Esophagus (tissue), 2 donors: ENCODE measurements at regions not wholly inside any gene's neighbourhood (a gene's known extent, or its start where the extent isn't known, plus 50 kb on each side); places are given as distances from the start of the nearest gene placed in this dataset.

Experiments
- H3K27ac ChIP-seq, 2 donors: one replicate each; pipeline ENCODE4 v1.5.1; 2013; ENCODE audit warnings: low read depth in 2 of 2, mild to moderate bottlenecking in 2 of 2, inconsistent platforms in 1 of 2, low read length in 1 of 2, moderate library complexity in 1 of 2
- H3K27me3 ChIP-seq, 2 donors: one replicate each; pipeline ENCODE4 v1.6.1; 2013; ENCODE audit warnings: low read length in 2 of 2, control low read depth in 1 of 2, mild to moderate bottlenecking in 1 of 2; ENCODE audit not compliant: insufficient read depth in 2 of 2, control insufficient read depth in 1 of 2
- H3K36me3 ChIP-seq, 2 donors: one replicate each; pipeline ENCODE4 v1.6.1; 2013; ENCODE audit warnings: low read length in 1 of 2; ENCODE audit not compliant: control insufficient read depth in 2 of 2, insufficient read depth in 2 of 2
- H3K4me1 ChIP-seq, 2 donors: one replicate each; pipeline ENCODE4 v1.6.1; 2013; ENCODE audit warnings: low read length in 1 of 2; ENCODE audit not compliant: control insufficient read depth in 2 of 2, insufficient read depth in 2 of 2
- H3K4me3 ChIP-seq, 2 donors: one replicate each; pipeline ENCODE4 v1.5.1; 2013; ENCODE audit warnings: low read length in 2 of 2, mild to moderate bottlenecking in 2 of 2, low read depth in 1 of 2, moderate library complexity in 1 of 2
- H3K9me3 ChIP-seq, 2 donors: one replicate each; pipeline ENCODE4 v1.6.1; 2013; ENCODE audit warnings: mild to moderate bottlenecking in 2 of 2, low read depth in 1 of 2, low read length in 1 of 2, moderate library complexity in 1 of 2; ENCODE audit not compliant: control insufficient read depth in 2 of 2, insufficient read depth in 1 of 2
- WGBS, 2 donors: extraction: QIAGEN DNeasy Blood & Tissue Kit; methylation state at CpG; one replicate each; pipeline ENCODE4 v1.1.7; 2013; 5-methylcytosine and 5-hydroxymethylcytosine counted together
- donor health status: healthy with polysubstance abuse.
- donor health status: Bipolar disorder and iron deficiency.

- Histone ChIP-seq H3K27ac (no peak overlapping the region), H3K27me3 (no peaks in the 10 kb centered on the region)
- WGBS, 2 donors = 60 to 67% methylated on average over 3 of the region's 3 CpGs
These were observed 57.1 kb downstream of the FAM181B start for GRCh38 chr11:82676483-82677094.

GRCh38 chr11:82675838-82676237, 57.8 kb downstream of the FAM181B start:
- H3K4me1 ChIP-seq = no peaks in the 10 kb centered on the region
- peaks cover 0 to 3% of the 10 kb centered on the region in 2 donors for H3K9me3 ChIP-seq
- H3K36me3 ChIP-seq = no peaks in the 10 kb centered on the region
- no peak overlapping the region for H3K27ac ChIP-seq
- H3K4me3 ChIP-seq = no peak overlapping the region
- H3K27me3 ChIP-seq = no peaks in the 10 kb centered on the region
- WGBS, 2 donors = 72 to 74% methylated on average over 5 of the region's 5 CpGs

More at GRCh38 chr11:82676483-82677094, 57.1 kb downstream of the FAM181B start:
- no peak overlapping the region for H3K4me3 ChIP-seq
- peaks cover 0 to 3% of the 10 kb centered on the region in 2 donors for H3K9me3 ChIP-seq
- no peaks in the 10 kb centered on the region for H3K4me1 ChIP-seq
- no peaks in the 10 kb centered on the region for H3K36me3 ChIP-seq

GRCh38 chr11:82673631-82674030, 60.0 kb downstream of the FAM181B start:
- 70 to 82% methylated on average over 3 of the region's 3 CpGs for WGBS, 2 donors
- Histone ChIP-seq H3K36me3 (no peaks in the 10 kb centered on the region), H3K4me3 (no peak overlapping the region), H3K27ac (no peak overlapping the region), H3K27me3 (no peaks in the 10 kb centered on the region), H3K4me1 (no peaks in the 10 kb centered on the region), H3K9me3 (peaks cover 0 to 3% of the 10 kb centered on the region in 2 donors)

GRCh38 chr11:82671451-82671850, 62.2 kb downstream of the FAM181B start:
- 58 to 75% methylated on average over 1 of the region's 1 CpG for WGBS, 2 donors
- H3K4me1 ChIP-seq = no peaks in the 10 kb centered on the region

GRCh38 chr11:82663535-82663934, 70.1 kb downstream of the FAM181B start:
- 42 to 53% methylated on average over 1 of the region's 1 CpG for WGBS, 2 donors

More at GRCh38 chr11:82671451-82671850, 62.2 kb downstream of the FAM181B start:
- Histone ChIP-seq H3K27ac (no peak overlapping the region), H3K36me3 (no peaks in the 10 kb centered on the region), H3K4me3 (no peak overlapping the region), H3K9me3 (peaks cover 0 to 3% of the 10 kb centered on the region in 2 donors), H3K27me3 (no peaks in the 10 kb centered on the region)

GRCh38 chr11:82653752-82654151, 79.9 kb downstream of the FAM181B start:
- H3K27me3 ChIP-seq = no peaks in the 10 kb centered on the region
- H3K9me3 ChIP-seq = peaks cover 0 to 3% of the 10 kb centered on the region in 2 donors
- no peaks in the 10 kb centered on the region for H3K36me3 ChIP-seq
- no peaks in the 10 kb centered on the region for H3K4me1 ChIP-seq
- H3K27ac ChIP-seq = no peak overlapping the region
- 84 to 85% methylated on average over 4 of the region's 4 CpGs for WGBS, 2 donors
- no peak overlapping the region for H3K4me3 ChIP-seq

More at GRCh38 chr11:82663535-82663934, 70.1 kb downstream of the FAM181B start:
- Histone ChIP-seq H3K27ac (no peak overlapping the region), H3K27me3 (no peaks in the 10 kb centered on the region), H3K4me1 (no peaks in the 10 kb centered on the region), H3K9me3 (no peaks in the 10 kb centered on the region), H3K36me3 (no peaks in the 10 kb centered on the region), H3K4me3 (no peak overlapping the region)

GRCh38 chr11:82639251-82639650, 94.4 kb downstream of the FAM181B start:
- H3K36me3 ChIP-seq = no peaks in the 10 kb centered on the region
- no peak overlapping the region for H3K27ac ChIP-seq
- H3K4me3 ChIP-seq = no peak overlapping the region
- H3K4me1 ChIP-seq = no peaks in the 10 kb centered on the region
- no peaks in the 10 kb centered on the region for H3K27me3 ChIP-seq
- 43 to 49% methylated on average over 3 of the region's 3 CpGs for WGBS, 2 donors
- H3K9me3 ChIP-seq = no peaks in the 10 kb centered on the region

GRCh38 chr11:82636615-82637014, 97.0 kb downstream of the FAM181B start:
- 56% methylated on average over 1 of the region's 1 CpG for WGBS, 2 donors
- no peaks in the 10 kb centered on the region for H3K4me1 ChIP-seq

GRCh38 chr11:82634091-82634490, 99.6 kb downstream of the FAM181B start:
- Histone ChIP-seq H3K4me1 (no peaks in the 10 kb centered on the region), H3K9me3 (no peaks in the 10 kb centered on the region), H3K27ac (no peak overlapping the region), H3K27me3 (no peaks in the 10 kb centered on the region), H3K36me3 (no peaks in the 10 kb centered on the region), H3K4me3 (no peak overlapping the region)
- 76 to 86% methylated on average over 2 of the region's 2 CpGs for WGBS, 2 donors

More at GRCh38 chr11:82636615-82637014, 97.0 kb downstream of the FAM181B start:
- no peaks in the 10 kb centered on the region for H3K36me3 ChIP-seq
- H3K27me3 ChIP-seq = no peaks in the 10 kb centered on the region
- H3K27ac ChIP-seq = no peak overlapping the region
- no peak overlapping the region for H3K4me3 ChIP-seq
- H3K9me3 ChIP-seq = no peaks in the 10 kb centered on the region
